Muscle of leg (tissue), 3 donors: ENCODE measurements at regions not wholly inside any gene's neighbourhood (a gene's known extent, or its start where the extent isn't known, plus 50 kb on each side); places are given as distances from the start of the nearest gene placed in this dataset.

Experiments used
- DNase-seq: peaks from one replicate; pipeline ENCODE4 v3.0.0; 2013
- H3K27ac ChIP-seq: one replicate; pipeline ENCODE4 v1.5.1; 2013; ENCODE audit warnings: mild to moderate bottlenecking, low read length, control low read depth
- H3K27me3 ChIP-seq: one replicate; pipeline ENCODE4 v1.6.1; 2013; ENCODE audit warnings: low read length; ENCODE audit not compliant: control insufficient read depth, insufficient read depth
- H3K36me3 ChIP-seq: one replicate; pipeline ENCODE4 v1.6.1; 2013; ENCODE audit warnings: low read length; ENCODE audit not compliant: control insufficient read depth, insufficient read depth
- H3K4me1 ChIP-seq: one replicate; pipeline ENCODE4 v1.6.1; 2013; ENCODE audit warnings: low read length; ENCODE audit not compliant: control insufficient read depth, insufficient read depth
- H3K4me3 ChIP-seq: one replicate; pipeline ENCODE4 v1.5.1; 2013; ENCODE audit warnings: low read length, control low read depth
- H3K9me3 ChIP-seq: replicated peaks from 2 replicates; pipeline ENCODE4 v1.6.1; 2013; ENCODE audit warnings: low read depth, low read length; ENCODE audit not compliant: control insufficient read depth
- WGBS: methylation state at CpG from one replicate; pipeline ENCODE4 v1.1.5; 2013; ENCODE audit warnings: missing lambda C conversion rate; ENCODE audit not compliant: insufficient coverage; 5-methylcytosine and 5-hydroxymethylcytosine counted together

GRCh38 chr10:130484468-130485180 is 348.4 kb downstream of the GLRX3 start:
- Histone ChIP-seq H3K27me3 (peaks cover 11% of the 10 kb centered on the region), H3K9me3 (no peaks in the 10 kb centered on the region)
- 80% methylated on average over 18 of the region's 18 CpGs for WGBS

DNA sequence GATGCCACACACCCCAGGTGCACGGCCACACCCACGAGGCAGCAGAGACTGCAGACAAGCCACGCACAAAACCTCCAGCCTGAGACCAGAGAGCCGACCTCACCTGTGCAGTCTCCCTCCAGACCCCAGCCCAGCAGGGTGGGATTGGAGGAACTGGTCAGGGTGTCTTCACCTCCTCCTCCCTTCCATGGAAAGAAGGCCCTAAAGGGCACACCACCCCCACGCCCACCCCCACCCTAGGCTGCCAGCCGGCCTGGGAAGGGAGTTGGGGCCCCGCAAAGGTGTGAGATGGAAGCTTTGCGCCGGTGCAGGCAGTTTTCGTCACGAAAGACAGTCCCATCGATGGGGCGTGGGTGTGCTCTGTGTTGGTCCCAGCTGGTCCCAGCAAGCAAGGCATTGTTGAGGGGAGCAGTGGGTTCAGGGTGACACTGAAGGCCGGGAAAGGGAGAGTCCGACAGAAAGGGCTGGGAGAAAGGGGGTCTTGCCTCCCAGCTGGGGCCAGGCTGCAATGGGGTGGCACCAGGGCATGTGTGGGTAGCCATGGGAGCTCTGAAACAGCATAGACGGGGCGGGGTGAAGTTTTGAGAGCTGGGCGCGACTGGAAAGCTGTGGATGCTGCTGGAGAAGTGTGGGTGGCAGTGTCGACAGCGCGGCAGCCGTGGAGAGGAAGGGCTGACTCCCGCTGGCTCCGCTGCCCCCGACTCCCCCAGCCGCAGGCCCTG is 349.2 kb downstream of the GLRX3 start:
- Histone ChIP-seq H3K4me1 (peaks cover 11% of the 10 kb centered on the region), H3K9me3 (no peaks in the 10 kb centered on the region), H3K4me3 (no peak overlapping the region), H3K27ac (no peak overlapping the region), H3K36me3 (no peaks in the 10 kb centered on the region), H3K27me3 (peaks cover 11% of the 10 kb centered on the region)
- 89% methylated on average over 15 of the region's 27 CpGs for WGBS
- no peak for DNase-seq

More at GRCh38 chr10:130484468-130485180, 348.4 kb downstream of the GLRX3 start:
- Histone ChIP-seq H3K36me3 (no peaks in the 10 kb centered on the region), H3K27ac (no peak overlapping the region), H3K4me1 (peaks cover 11% of the 10 kb centered on the region), H3K4me3 (no peak overlapping the region)
- DNase-seq = no peak

- no peaks in the 10 kb centered on the region for H3K9me3 ChIP-seq
- no peak for DNase-seq
- peaks cover 9% of the 10 kb centered on the region for H3K4me1 ChIP-seq
- H3K4me3 ChIP-seq = no peak overlapping the region
- H3K27ac ChIP-seq = no peak overlapping the region
- WGBS = 86% methylated on average over 18 of the region's 29 CpGs
- no peaks in the 10 kb centered on the region for H3K36me3 ChIP-seq
- H3K27me3 ChIP-seq = peaks cover 10% of the 10 kb centered on the region
These were observed 350.0 kb downstream of the GLRX3 start for GRCh38 chr10:130485958-130486895.

DNA sequence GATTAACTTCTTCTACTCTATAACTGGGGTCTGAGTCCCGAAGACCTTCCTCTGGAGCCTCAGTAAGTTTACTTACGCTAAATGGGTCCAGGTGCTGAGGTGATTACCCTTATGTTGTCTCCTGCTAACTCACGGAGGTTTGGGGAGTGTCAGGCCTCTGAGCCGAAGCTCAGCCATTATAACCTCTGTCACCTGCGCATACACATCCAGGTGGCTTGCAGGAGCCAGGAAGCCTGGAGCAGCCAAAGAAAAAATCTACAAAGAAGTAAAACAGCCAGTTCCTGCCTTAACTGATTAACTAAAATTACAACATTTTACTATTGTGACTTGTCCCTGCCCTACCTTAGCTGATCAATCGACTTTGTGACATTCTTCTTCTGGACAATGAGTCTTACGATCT is 350.7 kb downstream of the GLRX3 start:
- Histone ChIP-seq H3K27ac (no peak overlapping the region), H3K27me3 (peaks cover 9% of the 10 kb centered on the region), H3K36me3 (no peaks in the 10 kb centered on the region), H3K4me1 (peaks cover 6% of the 10 kb centered on the region), H3K9me3 (no peaks in the 10 kb centered on the region), H3K4me3 (no peak overlapping the region)
- WGBS = 75% methylated on average over 6 of the region's 7 CpGs
- DNase-seq = no peak

- WGBS = 39% methylated on average over 5 of the region's 6 CpGs
These were observed 351.4 kb downstream of the GLRX3 start for GRCh38 chr10:130487566-130487965.

GRCh38 chr10:130489891-130490290 is 353.7 kb downstream of the GLRX3 start:
- Histone ChIP-seq H3K9me3 (no peaks in the 10 kb centered on the region), H3K36me3 (no peaks in the 10 kb centered on the region), H3K27ac (no peak overlapping the region), H3K4me3 (no peak overlapping the region), H3K27me3 (no peaks in the 10 kb centered on the region), H3K4me1 (peaks cover 10% of the 10 kb centered on the region)
- no peak for DNase-seq
- WGBS = 39% methylated on average over 5 of the region's 5 CpGs

More at GRCh38 chr10:130487566-130487965, 351.4 kb downstream of the GLRX3 start:
- Histone ChIP-seq H3K4me1 (peaks cover 2% of the 10 kb centered on the region), H3K36me3 (no peaks in the 10 kb centered on the region), H3K9me3 (no peaks in the 10 kb centered on the region), H3K27me3 (peaks cover 9% of the 10 kb centered on the region), H3K4me3 (no peak overlapping the region), H3K27ac (no peak overlapping the region)
- DNase-seq = no peak

DNA sequence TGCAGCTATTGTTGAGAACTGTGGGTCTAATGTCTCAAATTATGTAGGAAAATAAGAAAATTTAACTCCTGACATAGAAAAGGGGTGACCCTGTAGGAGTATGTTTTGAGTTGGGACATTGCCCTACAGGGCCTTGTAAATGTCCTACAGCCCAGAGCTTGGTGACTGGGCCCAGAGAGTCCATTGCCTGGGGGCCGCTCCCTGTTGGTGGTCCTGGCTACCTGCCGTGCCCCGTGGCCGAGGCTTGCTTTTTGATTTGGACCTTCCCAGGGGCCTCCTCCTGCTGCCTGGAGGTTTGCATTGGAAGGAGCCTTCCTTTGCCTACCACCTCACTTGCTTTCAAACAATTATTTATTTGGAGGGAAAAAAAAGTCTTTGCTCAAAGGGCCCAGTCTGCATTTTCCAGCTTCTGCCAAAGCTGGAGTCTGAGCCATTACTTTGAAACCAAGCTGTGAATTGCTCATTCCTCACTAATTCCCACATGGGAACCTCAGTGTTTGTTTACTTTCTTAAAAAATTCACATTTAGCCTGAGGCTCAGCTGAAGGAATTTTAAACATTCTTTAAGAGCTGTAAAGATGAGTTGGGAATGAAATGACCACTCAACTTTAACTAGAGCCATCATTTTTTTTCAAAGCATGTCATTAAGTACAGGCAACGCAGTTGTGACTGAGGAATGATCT is 355.0 kb downstream of the GLRX3 start:
- no peak for DNase-seq
- WGBS = 66% methylated on average over 2 of the region's 5 CpGs

GRCh38 chr10:130491693-130492050 is 355.5 kb downstream of the GLRX3 start:
- H3K27me3 ChIP-seq = no peaks in the 10 kb centered on the region
- H3K9me3 ChIP-seq = no peaks in the 10 kb centered on the region
- no peaks in the 10 kb centered on the region for H3K36me3 ChIP-seq
- peaks cover 10% of the 10 kb centered on the region for H3K4me1 ChIP-seq
- no peak for DNase-seq
- WGBS = 35% methylated on average over 4 of the region's 7 CpGs
- H3K4me3 ChIP-seq = no peak overlapping the region
- H3K27ac ChIP-seq = no peak overlapping the region

More for the DNA sequence above, 355.0 kb downstream of the GLRX3 start:
- H3K4me3 ChIP-seq = no peak overlapping the region
- H3K9me3 ChIP-seq = no peaks in the 10 kb centered on the region
- peaks cover 10% of the 10 kb centered on the region for H3K4me1 ChIP-seq
- H3K36me3 ChIP-seq = no peaks in the 10 kb centered on the region
- H3K27ac ChIP-seq = no peak overlapping the region
- H3K27me3 ChIP-seq = no peaks in the 10 kb centered on the region

GRCh38 chr10:130492266-130492934 is 356.2 kb downstream of the GLRX3 start:
- WGBS = 86% methylated on average over 2 of the region's 3 CpGs
- Histone ChIP-seq H3K27me3 (no peaks in the 10 kb centered on the region), H3K4me1 (peaks cover 10% of the 10 kb centered on the region), H3K36me3 (no peaks in the 10 kb centered on the region), H3K4me3 (no peak overlapping the region), H3K27ac (no peak overlapping the region), H3K9me3 (no peaks in the 10 kb centered on the region)
- no peak for DNase-seq
